ENCODE measurements at regions not wholly inside any gene's neighbourhood (a gene's known extent, or its start where the extent isn't known, plus 50 kb on each side); places are given as distances from the start of the nearest gene placed in this dataset.
A peak's percentile ranks its signal among the peaks of the same experiment; 100 is the strongest.
"Not testable (repeated sequence)": the region's sequence is repeated elsewhere in the genome, so short reads cannot be mapped to it uniquely, and the experiment has no call there.

DNA sequence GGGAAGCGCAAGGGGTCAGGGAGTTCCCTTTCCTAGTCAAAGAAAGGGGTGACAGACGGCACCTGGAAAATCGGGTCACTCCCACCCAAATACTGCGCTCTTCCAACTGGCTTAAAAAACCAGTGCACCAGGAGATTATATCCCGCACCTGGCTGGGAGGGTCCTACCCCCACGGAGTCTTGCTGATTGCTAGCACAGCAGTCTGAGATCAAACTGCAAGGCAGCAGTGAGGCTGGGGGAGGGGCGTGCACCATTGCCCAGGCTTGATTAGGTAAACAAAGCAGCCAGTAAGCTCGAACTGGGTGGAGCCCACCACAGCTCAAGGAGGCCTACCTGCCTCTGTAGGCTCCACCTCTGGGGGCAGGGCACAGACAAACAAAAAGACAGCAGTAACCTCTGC lies 726.0 kb upstream of the MANEA start:
- H3K4me1 Mint-ChIP-seq, H3K27ac Mint-ChIP-seq: not testable (repeated sequence)

DNA sequence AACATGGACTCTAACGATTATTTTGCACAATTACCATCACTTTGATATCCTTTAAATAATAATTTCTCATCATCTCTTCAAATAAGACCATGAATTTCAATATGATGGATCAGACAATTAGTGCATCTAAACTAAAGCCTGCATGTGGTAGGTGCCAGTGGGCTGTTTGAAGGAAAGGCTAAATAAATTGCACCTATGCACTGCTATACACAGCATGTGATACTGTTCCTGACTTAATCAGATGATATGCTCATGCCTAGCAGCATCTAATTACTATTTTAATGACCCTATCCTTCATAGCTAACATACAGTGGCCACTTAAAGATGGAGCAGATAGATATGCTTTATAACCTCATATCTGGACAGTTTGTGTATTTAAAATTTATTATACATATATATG lies 731.6 kb upstream of the MANEA start:
- Histone ChIP-seq H3K27me3 (ENCODE audit: control insufficient read depth, insufficient read depth, low read length) (no peaks in the 10 kb centered on the region), H3K36me3 (ENCODE audit: control insufficient read depth, insufficient read depth, low read length) (no peaks in the 10 kb centered on the region), H3K4me3 (ENCODE audit: low read depth, low read length) (no peak overlapping the region), H3K27ac (ENCODE audit: insufficient read depth, low read length, poor library complexity, severe bottlenecking) (no peak overlapping the region), H3K4me1 (ENCODE audit: control insufficient read depth, insufficient read depth, low read length, poor library complexity, severe bottlenecking) (no peaks in the 10 kb centered on the region), H3K9me3 (ENCODE audit: control insufficient read depth in 2 of 2, low read length in 2 of 2) (no peaks in the 10 kb centered on the region)
- no peaks in the 10 kb centered on the region for H3K27me3 Mint-ChIP-seq
- H3K4me1 Mint-ChIP-seq = no peaks in the 10 kb centered on the region
- H3K36me3 Mint-ChIP-seq = no peaks in the 10 kb centered on the region
- H3K9me3 Mint-ChIP-seq = peaks cover 0 to 4% (median 2%) of the 10 kb centered on the region in 7 donors
- H3K27ac Mint-ChIP-seq = no peak overlapping the region
- no peak overlapping the region for H3K4me3 Mint-ChIP-seq
- DNase-seq (no peak), ATAC-seq (ENCODE audit: low read depth in 2 of 2) (no peak)

More for the DNA sequence above, 726.0 kb upstream of the MANEA start:
- H3K4me3 Mint-ChIP-seq; H3K27ac ChIP-seq (ENCODE audit: insufficient read depth, low read length, poor library complexity, severe bottlenecking); H3K4me1 ChIP-seq (ENCODE audit: control insufficient read depth, insufficient read depth, low read length, poor library complexity, severe bottlenecking); H3K36me3 Mint-ChIP-seq; DNase-seq; H3K4me3 ChIP-seq (ENCODE audit: low read depth, low read length); H3K36me3 ChIP-seq (ENCODE audit: control insufficient read depth, insufficient read depth, low read length); H3K27me3 ChIP-seq (ENCODE audit: control insufficient read depth, insufficient read depth, low read length); ATAC-seq (ENCODE audit: low read depth in 2 of 2); H3K27me3 Mint-ChIP-seq; H3K9me3 ChIP-seq (ENCODE audit: control insufficient read depth in 2 of 2, low read length in 2 of 2): not testable (repeated sequence)
- H3K9me3 Mint-ChIP-seq = peaks cover 0 to 19% (median 2%) of the 10 kb centered on the region in 7 donors

DNA sequence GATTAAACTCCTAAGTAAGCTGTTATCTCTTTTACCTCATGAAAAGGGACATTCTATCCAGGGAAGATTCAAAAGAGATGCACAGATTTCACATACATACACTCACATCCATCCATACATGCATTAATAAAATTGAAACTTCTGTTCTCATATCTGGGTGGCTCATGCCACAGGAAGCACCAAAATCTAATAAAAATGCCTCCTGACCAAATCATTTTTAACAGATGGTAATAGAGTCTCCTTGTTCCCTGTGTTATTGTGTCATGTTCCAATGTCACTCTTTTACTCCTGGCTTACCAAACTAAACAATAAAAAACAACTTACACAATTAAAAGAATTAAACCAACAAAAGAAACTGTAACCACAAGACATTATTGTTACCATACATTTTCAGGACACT lies 742.1 kb upstream of the MANEA start:
- Histone ChIP-seq H3K9me3 (ENCODE audit: control insufficient read depth in 2 of 2, low read length in 2 of 2) (no peaks in the 10 kb centered on the region), H3K27ac (ENCODE audit: insufficient read depth, low read length, poor library complexity, severe bottlenecking) (no peak overlapping the region), H3K4me3 (ENCODE audit: low read depth, low read length) (no peak overlapping the region), H3K4me1 (ENCODE audit: control insufficient read depth, insufficient read depth, low read length, poor library complexity, severe bottlenecking) (no peaks in the 10 kb centered on the region), H3K36me3 (ENCODE audit: control insufficient read depth, insufficient read depth, low read length) (no peaks in the 10 kb centered on the region), H3K27me3 (ENCODE audit: control insufficient read depth, insufficient read depth, low read length) (no peaks in the 10 kb centered on the region)
- Mint-ChIP-seq H3K27ac (no peak overlapping the region), H3K4me3 (no peak overlapping the region), H3K36me3 (no peaks in the 10 kb centered on the region), H3K4me1 (peaks cover 0 to 5% (median 0%) of the 10 kb centered on the region in 4 donors), H3K9me3 (peaks cover 5 to 14% (median 8%) of the 10 kb centered on the region in 7 donors), H3K27me3 (no peaks in the 10 kb centered on the region)
- no peak for ATAC-seq (ENCODE audit: low read depth in 2 of 2)
- no peak for DNase-seq

DNA sequence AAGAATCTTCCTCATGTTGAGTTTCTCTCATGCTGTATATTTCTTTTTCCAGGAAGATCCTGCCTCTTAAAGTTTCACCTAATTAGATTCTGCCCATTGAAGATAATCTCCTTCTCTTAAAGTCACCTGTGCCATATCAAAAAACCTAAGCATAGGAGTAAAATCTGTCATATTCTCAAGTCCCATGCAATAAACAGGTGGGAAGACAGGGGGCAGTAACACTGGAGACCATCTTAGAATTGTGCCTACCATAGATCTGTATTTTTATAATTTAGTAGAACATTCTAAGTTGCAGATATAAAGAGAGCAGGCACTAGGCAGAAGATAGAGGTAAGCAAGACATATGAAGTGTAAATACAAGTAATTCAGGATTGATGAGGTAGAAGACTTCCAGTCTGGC lies 763.5 kb upstream of the MANEA start:
- H3K36me3 ChIP-seq (ENCODE audit: control insufficient read depth, insufficient read depth, low read length) = no peaks in the 10 kb centered on the region
- H3K27me3 ChIP-seq (ENCODE audit: control insufficient read depth, insufficient read depth, low read length) = no peaks in the 10 kb centered on the region
- Mint-ChIP-seq H3K4me1 (no peaks in the 10 kb centered on the region), H3K9me3 (peaks cover 2 to 10% (median 7%) of the 10 kb centered on the region in 7 donors), H3K4me3 (no peak overlapping the region), H3K27ac (no peak overlapping the region), H3K27me3 (no peaks in the 10 kb centered on the region), H3K36me3 (no peaks in the 10 kb centered on the region)
- ATAC-seq (ENCODE audit: low read depth in 2 of 2) (no peak), DNase-seq (no peak)
- no peak overlapping the region for H3K27ac ChIP-seq (ENCODE audit: insufficient read depth, low read length, poor library complexity, severe bottlenecking)
- no peaks in the 10 kb centered on the region for H3K4me1 ChIP-seq (ENCODE audit: control insufficient read depth, insufficient read depth, low read length, poor library complexity, severe bottlenecking)
- peaks cover 0 to 2% of the 10 kb centered on the region in 2 experiments for H3K9me3 ChIP-seq (ENCODE audit: control insufficient read depth in 2 of 2, low read length in 2 of 2)
- H3K4me3 ChIP-seq (ENCODE audit: low read depth, low read length) = no peak overlapping the region

DNA sequence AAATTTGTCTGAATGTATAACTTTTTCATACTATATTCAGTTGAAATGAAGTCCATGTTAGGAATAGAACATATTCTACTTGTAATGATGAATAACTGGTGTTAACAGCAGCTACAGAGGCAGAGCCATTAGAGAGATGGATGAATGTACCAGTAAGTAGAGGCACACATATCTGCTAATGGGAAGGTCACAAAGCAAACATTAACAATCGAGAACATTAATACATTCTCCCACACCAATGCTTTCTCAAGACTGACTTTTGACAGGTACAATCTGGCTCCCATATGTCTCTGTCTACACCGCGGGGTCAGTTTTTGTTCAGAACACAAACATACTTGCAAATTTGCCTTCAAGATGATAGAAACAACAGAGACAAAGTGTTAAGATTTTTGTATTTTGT lies 776.0 kb upstream of the MANEA start:
- Mint-ChIP-seq H3K27me3 (no peaks in the 10 kb centered on the region), H3K4me1 (no peaks in the 10 kb centered on the region), H3K36me3 (no peaks in the 10 kb centered on the region), H3K9me3 (peaks cover 0 to 17% (median 8%) of the 10 kb centered on the region in 7 donors), H3K4me3 (no peak overlapping the region), H3K27ac (no peak overlapping the region)
- ATAC-seq (ENCODE audit: low read depth in 2 of 2) = no peak
- Histone ChIP-seq H3K27me3 (ENCODE audit: control insufficient read depth, insufficient read depth, low read length) (no peaks in the 10 kb centered on the region), H3K9me3 (ENCODE audit: control insufficient read depth in 2 of 2, low read length in 2 of 2) (no peaks in the 10 kb centered on the region), H3K4me1 (ENCODE audit: control insufficient read depth, insufficient read depth, low read length, poor library complexity, severe bottlenecking) (no peaks in the 10 kb centered on the region), H3K27ac (ENCODE audit: insufficient read depth, low read length, poor library complexity, severe bottlenecking) (no peak overlapping the region), H3K4me3 (ENCODE audit: low read depth, low read length) (no peak overlapping the region), H3K36me3 (ENCODE audit: control insufficient read depth, insufficient read depth, low read length) (no peaks in the 10 kb centered on the region)
- DNase-seq = no peak

DNA sequence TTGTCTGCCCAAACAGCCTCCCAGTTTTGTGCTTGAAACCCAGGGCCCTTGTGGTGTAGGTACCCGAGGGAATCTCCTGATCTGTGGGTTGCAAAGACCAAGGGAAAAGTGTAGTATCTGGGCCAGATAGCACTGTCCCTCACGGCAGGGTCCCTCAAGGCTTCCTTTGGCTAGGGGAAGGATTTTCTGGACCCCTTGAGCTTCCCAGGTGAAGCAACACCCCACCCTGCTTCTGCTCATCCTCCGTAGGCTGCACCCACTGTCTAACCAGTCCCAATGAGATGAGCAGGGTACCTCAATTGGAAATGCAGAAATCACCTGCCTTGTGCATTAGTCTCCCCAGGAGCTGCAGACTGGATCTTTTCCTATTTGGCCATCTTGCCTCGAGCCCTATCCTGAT lies 791.8 kb upstream of the MANEA start:
- no peak overlapping the region for H3K4me3 ChIP-seq (ENCODE audit: low read depth, low read length)
- no peaks in the 10 kb centered on the region for H3K36me3 Mint-ChIP-seq
- H3K4me3 Mint-ChIP-seq = no peak overlapping the region
- no peak overlapping the region for H3K27ac ChIP-seq (ENCODE audit: insufficient read depth, low read length, poor library complexity, severe bottlenecking)
- no peaks in the 10 kb centered on the region for H3K27me3 Mint-ChIP-seq
- no peaks in the 10 kb centered on the region for H3K9me3 ChIP-seq (ENCODE audit: control insufficient read depth in 2 of 2, low read length in 2 of 2)
- ATAC-seq (ENCODE audit: low read depth in 2 of 2) (no peak), DNase-seq (no peak)
- no peaks in the 10 kb centered on the region for H3K4me1 Mint-ChIP-seq
- H3K27ac Mint-ChIP-seq = no peak overlapping the region
- no peaks in the 10 kb centered on the region for H3K4me1 ChIP-seq (ENCODE audit: control insufficient read depth, insufficient read depth, low read length, poor library complexity, severe bottlenecking)
- H3K27me3 ChIP-seq (ENCODE audit: control insufficient read depth, insufficient read depth, low read length) = no peaks in the 10 kb centered on the region
- no peaks in the 10 kb centered on the region for H3K36me3 ChIP-seq (ENCODE audit: control insufficient read depth, insufficient read depth, low read length)
- peaks cover 3 to 18% (median 5%) of the 10 kb centered on the region in 7 donors for H3K9me3 Mint-ChIP-seq

DNA sequence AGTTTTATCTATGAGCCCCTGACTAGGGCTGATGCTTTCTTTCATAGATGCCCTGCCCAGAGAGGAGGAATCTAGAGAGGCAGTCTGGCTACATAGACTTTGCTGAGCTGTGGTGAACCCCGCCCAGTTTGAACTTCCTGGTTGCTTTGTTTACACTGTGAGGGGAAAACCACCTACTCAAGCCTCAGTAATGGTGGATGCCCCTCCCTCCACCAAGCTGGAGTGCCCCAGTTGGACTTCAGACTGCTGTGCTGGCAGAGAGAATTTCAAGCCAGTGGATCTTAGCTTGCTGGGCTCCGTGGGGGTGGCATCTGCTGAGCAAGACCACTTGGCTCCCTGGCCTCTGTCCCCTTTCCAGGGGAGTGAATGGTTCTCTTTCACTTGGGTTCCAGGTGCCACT lies 792.3 kb upstream of the MANEA start:
- not testable (repeated sequence) for H3K27me3 Mint-ChIP-seq; H3K4me1 ChIP-seq (ENCODE audit: control insufficient read depth, insufficient read depth, low read length, poor library complexity, severe bottlenecking); H3K9me3 ChIP-seq (ENCODE audit: control insufficient read depth in 2 of 2, low read length in 2 of 2); H3K4me3 ChIP-seq (ENCODE audit: low read depth, low read length); H3K4me3 Mint-ChIP-seq; H3K27ac ChIP-seq (ENCODE audit: insufficient read depth, low read length, poor library complexity, severe bottlenecking); H3K4me1 Mint-ChIP-seq; H3K27me3 ChIP-seq (ENCODE audit: control insufficient read depth, insufficient read depth, low read length); ATAC-seq (ENCODE audit: low read depth in 2 of 2); H3K36me3 Mint-ChIP-seq; H3K36me3 ChIP-seq (ENCODE audit: control insufficient read depth, insufficient read depth, low read length); H3K27ac Mint-ChIP-seq
- DNase-seq = peak in 1 of 3 donors; percentile 6
- peaks cover 3 to 18% (median 6%) of the 10 kb centered on the region in 7 donors for H3K9me3 Mint-ChIP-seq

DNA sequence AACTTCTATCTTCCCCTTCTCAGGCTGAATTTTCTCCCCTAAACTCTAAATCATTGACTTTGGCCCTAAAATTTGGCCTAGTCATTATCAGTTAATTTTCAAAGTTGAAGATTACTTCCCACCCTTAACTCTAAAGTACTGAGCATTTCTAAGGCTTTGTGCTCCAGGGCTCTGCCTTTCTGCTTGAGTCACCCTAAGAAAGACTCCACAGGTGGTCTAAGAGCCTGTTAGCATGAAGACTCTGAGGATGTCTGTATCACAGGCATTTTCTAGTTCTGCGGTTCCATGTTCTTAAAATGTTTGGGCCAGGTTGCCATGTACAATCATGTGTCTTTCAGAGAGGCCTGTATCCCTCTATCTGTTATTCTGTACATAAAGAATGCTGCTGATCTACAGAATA lies 808.1 kb upstream of the MANEA start:
- Histone ChIP-seq H3K36me3 (ENCODE audit: control insufficient read depth, insufficient read depth, low read length) (no peaks in the 10 kb centered on the region), H3K4me1 (ENCODE audit: control insufficient read depth, insufficient read depth, low read length, poor library complexity, severe bottlenecking) (no peaks in the 10 kb centered on the region), H3K4me3 (ENCODE audit: low read depth, low read length) (no peak overlapping the region), H3K27me3 (ENCODE audit: control insufficient read depth, insufficient read depth, low read length) (no peaks in the 10 kb centered on the region), H3K9me3 (ENCODE audit: control insufficient read depth in 2 of 2, low read length in 2 of 2) (no peaks in the 10 kb centered on the region), H3K27ac (ENCODE audit: insufficient read depth, low read length, poor library complexity, severe bottlenecking) (no peak overlapping the region)
- peaks cover 0 to 7% (median 2%) of the 10 kb centered on the region in 7 donors for H3K9me3 Mint-ChIP-seq
- no peaks in the 10 kb centered on the region for H3K4me1 Mint-ChIP-seq
- H3K27ac Mint-ChIP-seq = no peak overlapping the region
- DNase-seq (no peak), ATAC-seq (ENCODE audit: low read depth in 2 of 2) (no peak)
- H3K36me3 Mint-ChIP-seq = no peaks in the 10 kb centered on the region
- no peaks in the 10 kb centered on the region for H3K27me3 Mint-ChIP-seq
- no peak overlapping the region for H3K4me3 Mint-ChIP-seq
